DLD1 (cell line): ENCODE measurements at regions not wholly inside any gene's neighbourhood (a gene's known extent, or its start where the extent isn't known, plus 50 kb on each side); places are given as distances from the start of the nearest gene placed in this dataset.
"Not testable (repeated sequence)": the region's sequence is repeated elsewhere in the genome, so short reads cannot be mapped to it uniquely, and the experiment has no call there.

Experiments
- in situ Hi-C: cut with HindIII; loops from 2 replicates; pipeline ENCODE4 v1.10.0; 2017; ENCODE audit warnings: low sequenced_read_pairs

DNA sequence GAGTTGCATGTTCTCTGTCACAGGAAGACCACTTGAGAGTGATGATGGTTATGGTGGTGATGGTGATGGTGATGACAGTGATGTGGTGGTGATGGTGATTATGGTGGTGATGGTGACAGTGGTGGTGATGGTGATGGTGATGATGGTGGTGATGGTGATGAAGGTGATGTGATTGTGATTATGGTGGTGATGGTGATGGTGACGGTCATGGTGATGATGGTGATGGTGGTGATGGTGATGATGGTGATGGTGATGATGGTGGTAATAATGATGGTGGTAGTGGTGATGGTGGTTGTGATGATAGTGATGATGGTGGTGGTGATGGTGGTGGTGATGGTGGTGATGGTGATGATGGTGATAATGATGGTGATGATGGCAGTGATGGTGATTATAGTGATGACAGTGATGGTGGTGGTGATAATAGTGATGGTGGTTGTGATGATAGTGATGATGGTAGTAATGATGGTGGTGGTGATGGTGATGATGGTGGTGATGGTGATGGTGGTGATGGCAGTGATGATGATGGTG is 93.7 kb downstream of the ASB1 start:
- in situ Hi-C loops: no loop called here

- in situ Hi-C loops: no loop called here
Observed at GRCh38 chr2:238521002-238521401, 94.3 kb downstream of the ASB1 start.

DNA sequence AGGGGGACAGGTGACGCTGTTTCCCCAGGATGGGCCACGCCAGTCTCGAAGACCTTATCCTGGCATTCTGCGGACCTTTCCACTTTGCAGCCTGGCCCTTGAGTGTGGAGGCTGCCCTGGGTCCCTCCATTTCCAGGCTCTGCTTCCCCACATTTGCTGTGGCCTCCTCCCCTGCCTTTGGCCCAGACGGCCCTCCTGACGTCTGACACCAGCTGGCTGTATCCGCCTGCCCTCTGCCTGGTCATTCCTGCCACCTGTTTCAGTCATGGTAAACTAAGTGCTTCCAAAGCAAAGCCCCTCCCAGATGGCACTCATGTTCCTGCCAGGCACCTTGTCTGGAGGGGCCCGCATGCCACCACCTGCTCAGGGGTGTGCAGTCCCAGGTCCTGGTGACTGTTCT is 95.1 kb downstream of the ASB1 start:
- in situ Hi-C loops: no loop called here

GRCh38 chr2:238523158-238524110 is 96.7 kb downstream of the ASB1 start:
- in situ Hi-C loops: no loop called here

DNA sequence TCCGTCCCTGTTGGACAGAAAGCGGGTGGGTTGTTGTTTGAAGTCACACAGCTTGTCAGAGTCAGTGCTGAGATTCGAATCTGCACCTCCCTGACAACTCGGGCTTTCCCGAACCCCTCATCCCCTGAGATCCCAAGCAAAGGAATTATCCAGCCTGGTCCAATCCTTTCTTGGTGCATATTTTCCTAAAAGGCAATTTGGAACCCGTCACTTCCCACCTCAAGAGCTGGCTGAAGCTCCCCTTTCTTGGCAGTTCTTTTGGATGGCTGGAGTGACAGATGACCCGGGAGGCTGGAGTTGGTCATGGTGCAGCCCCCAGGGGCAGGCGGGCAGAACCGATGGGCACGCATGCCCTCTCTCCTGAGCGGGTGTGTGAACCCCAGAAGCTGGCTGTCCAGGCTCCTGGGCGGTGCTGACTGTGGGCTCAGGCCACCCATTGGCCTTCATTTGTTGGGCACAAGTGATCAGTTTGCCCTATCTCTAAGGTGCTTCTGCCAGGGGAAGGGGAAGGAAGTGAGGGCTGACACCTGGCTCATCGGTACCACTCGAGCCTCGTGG is 97.8 kb downstream of the ASB1 start:
- in situ Hi-C loops: no loop called here

DNA sequence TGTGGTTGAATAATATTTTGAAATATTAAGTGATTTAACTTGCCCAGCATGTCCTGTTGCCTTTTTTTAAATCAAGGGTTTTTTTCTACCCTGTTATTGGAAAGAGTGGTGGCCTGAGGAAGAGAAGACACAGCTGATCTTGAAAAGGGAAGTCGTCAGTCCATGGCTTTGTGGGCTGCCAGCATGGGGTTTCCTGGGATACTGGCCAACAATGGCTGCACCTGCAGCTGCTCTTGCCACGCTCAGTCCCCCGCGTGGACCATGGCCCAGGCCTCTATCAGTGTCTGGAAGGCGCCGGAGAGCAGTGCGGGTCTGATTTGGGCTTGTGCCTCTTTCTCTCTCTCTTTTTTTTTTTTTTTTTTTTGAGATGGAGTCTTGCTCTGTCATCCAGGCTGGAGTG is 99.3 kb downstream of the ASB1 start:
- in situ Hi-C loops: no loop called here

- in situ Hi-C loops: no loop called here
Observed at GRCh38 chr2:238527565-238527964, 100.8 kb downstream of the ASB1 start.

- in situ Hi-C loops: no loop called here
Observed at GRCh38 chr2:238528953-238529781, 102.4 kb downstream of the ASB1 start.

- in situ Hi-C loops: not testable (repeated sequence)
Observed at GRCh38 chr2:238531017-238531645, 104.4 kb downstream of the ASB1 start.

DNA sequence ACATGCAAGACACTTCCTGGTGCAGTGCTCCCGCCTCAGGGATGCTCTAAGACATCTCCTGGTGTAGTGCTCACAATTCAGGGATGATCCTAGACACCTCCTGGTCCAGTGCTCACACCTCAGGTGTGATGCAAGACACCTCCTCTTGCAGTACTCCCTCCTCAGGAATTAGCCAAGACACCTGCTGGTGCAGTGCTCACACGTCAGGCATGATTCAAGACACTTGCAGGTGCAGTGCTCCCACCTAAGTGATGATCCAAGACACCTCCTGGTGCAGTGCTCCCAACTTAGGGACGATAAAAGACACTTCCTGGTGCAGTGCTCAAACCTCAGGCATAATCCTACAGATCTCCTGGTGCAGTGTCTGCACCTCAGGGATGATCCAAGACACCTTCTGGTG is 117.0 kb downstream of the ASB1 start:
- in situ Hi-C loops: not testable (repeated sequence)

GRCh38 chr2:238548902-238549462 is 122.3 kb downstream of the ASB1 start:
- in situ Hi-C loops: no loop called here

DNA sequence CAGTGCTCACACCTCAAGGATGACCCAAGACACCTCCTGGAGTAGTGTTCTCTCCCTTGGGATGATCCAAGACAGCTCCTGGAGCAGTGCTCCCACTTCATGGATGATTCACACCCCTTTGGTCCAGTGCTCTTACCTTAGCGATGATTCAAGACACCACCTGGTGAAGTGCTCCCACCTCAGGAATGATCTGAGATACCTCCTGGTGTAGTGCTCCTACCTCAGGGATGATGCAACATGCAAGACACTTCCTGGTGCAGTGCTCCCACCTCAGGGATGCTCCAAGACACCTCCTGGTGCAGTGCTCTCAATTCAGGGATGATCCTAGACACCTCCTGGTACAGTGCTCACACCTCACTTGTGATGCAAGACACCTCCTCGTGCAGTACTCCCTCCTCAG is 123.1 kb downstream of the ASB1 start:
- in situ Hi-C loops: no loop called here

GRCh38 chr2:238551091-238551490 is 124.4 kb downstream of the ASB1 start:
- in situ Hi-C loops: no loop called here

- in situ Hi-C loops: no loop called here
Observed at GRCh38 chr2:238552226-238552625, 125.5 kb downstream of the ASB1 start.

- in situ Hi-C loops: no loop called here
Observed at GRCh38 chr2:238553159-238553558, 126.4 kb downstream of the ASB1 start.

DNA sequence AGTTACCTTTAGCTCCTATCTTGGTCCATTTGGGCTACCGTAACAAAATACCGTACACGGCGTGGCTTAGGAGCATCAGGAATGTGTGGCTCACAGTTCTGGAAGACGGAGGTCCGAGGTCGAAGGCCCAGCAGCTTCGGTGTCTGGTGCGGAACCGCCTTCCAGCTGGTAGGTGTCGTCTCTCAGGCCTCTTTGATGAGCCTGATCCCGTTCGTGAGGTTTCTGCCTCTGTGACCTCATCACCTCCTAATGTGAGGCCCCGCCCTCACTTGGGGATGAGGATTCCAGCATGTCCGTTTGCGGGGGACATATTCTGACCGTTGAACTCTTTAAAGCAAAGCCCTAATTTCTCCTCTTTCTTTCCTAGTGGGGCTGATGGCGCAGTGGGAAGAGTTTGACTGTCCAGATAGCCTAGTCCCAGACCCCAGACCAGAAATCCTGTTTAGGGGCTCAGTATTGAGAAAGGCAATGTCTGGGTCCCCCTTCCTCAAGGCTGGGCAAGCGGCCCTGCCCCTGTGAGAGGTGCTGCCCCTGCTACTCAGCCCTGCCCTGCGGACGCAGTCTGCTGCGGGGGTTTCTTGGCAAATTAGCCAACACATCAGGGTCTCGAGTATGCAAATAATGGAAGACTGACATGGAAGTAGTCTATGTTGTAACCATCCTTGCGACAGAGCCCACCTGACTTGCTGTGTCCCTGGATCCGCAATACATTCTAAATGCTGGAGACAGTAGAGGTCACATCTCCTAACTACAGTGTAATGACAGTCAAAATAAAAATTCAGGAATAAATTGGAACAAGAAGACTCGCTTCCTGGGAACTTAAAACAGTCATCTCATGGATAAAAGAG is 128.0 kb downstream of the ASB1 start:
- in situ Hi-C loops: no loop called here

DNA sequence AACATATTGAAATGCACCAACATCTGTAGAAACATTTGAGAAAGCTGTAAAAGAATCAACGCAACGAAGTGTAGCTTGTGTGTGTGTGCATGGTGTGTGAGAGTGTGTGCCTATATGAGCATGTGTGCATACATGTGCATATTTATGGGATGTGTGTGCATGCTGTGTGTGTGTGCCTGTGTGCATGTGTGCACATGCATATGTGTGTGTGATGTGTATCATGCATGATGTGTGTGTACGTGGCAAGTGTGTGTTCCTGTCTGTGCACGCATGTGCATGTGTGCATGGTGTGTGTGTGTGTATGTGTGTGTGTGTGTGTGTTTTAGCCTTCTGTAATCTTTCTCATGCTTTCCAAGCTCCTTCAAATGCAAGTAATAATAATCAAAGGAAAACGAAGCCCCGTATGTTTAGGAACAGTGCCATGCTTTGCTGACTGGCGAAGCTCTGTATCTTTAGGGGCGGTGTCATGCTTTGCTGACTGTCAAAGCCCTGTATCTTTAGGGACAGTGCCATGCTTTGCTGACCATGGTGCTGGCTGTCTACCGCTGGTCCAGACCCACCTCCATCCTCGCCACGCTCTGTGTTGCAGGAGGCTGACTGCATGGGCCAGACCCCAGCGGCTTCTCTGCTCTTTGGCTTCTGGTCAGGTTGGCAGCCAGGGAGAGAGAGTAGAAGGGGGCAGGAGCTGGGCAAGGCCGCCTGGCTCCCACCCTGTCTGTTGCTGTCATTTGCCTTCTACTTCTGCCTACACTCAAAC is 129.2 kb downstream of the ASB1 start:
- in situ Hi-C loops: no loop called here

- in situ Hi-C loops: no loop called here
Observed at GRCh38 chr2:238557431-238557830, 130.7 kb downstream of the ASB1 start.

DNA sequence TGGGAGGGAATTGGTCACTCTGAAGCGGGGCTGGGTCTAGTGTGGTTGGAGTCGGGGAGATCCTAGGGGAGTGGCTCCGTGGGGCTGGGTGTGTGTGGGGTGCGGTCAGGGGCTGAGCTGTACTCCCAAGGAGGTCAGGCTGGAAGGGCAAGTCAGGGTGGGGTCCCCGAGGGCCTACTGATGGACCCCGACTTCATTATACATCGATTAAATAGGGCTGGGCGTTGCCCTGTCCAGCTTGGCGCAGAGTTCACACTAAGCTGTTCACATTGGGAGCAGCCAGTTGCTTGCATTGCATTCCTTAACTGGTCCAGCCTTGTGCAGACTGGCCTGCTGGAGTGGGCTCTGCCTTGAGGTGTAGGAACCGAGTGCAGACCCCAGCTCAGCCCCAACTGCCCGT is 131.2 kb downstream of the ASB1 start:
- in situ Hi-C loops: no loop called here
